Lower leg skin (tissue), 4 donors: ENCODE measurements at regions not wholly inside any gene's neighbourhood (a gene's known extent, or its start where the extent isn't known, plus 50 kb on each side); places are given as distances from the start of the nearest gene placed in this dataset.
"Not testable (repeated sequence)": the region's sequence is repeated elsewhere in the genome, so short reads cannot be mapped to it uniquely, and the experiment has no call there.

Experiments used
- DNase-seq, 2 donors: peaks; one replicate each; pipeline ENCODE4 v3.0.0-alpha.2; 2019; ENCODE audit warnings: low spot score in 2 of 2
- H3K4me3 ChIP-seq: fragments of 200-600 bp; sonication (generic); 2 replicates; pipeline ENCODE4 v1.5.1; 2017; ENCODE audit warnings: mild to moderate bottlenecking, low read depth; ENCODE audit not compliant: poor library complexity, severe bottlenecking
- POLR2A ChIP-seq, 2 donors: fragments of 450-650 bp; IDR thresholded peaks; one replicate each; pipeline ENCODE4 v1.6.1; 2016 to 2017; ENCODE audit warnings: antibody characterized with exemption in 2 of 2, mild to moderate bottlenecking in 1 of 2, moderate library complexity in 1 of 2
- WGBS, 2 donors: methylation state at CpG; one replicate each; pipeline ENCODE4 v1.1.5; 2018; 5-methylcytosine and 5-hydroxymethylcytosine counted together
- intact Hi-C: fragments of 100-400 bp; cut with DNase I; formaldehyde crosslinking; loops from one replicate; pipeline ENCODE4 v1.15.0; 2023; ENCODE audit warnings: low total_unique reads
- TF ChIP-seq, protein P1 (sequence below), 3 donors: fragments of 450-650 bp; IDR thresholded peaks; one replicate each; pipeline ENCODE4 v1.5.1; 2016; ENCODE audit warnings: antibody characterized with exemption in 3 of 3, mild to moderate bottlenecking in 3 of 3, moderate library complexity in 2 of 3

DNA sequence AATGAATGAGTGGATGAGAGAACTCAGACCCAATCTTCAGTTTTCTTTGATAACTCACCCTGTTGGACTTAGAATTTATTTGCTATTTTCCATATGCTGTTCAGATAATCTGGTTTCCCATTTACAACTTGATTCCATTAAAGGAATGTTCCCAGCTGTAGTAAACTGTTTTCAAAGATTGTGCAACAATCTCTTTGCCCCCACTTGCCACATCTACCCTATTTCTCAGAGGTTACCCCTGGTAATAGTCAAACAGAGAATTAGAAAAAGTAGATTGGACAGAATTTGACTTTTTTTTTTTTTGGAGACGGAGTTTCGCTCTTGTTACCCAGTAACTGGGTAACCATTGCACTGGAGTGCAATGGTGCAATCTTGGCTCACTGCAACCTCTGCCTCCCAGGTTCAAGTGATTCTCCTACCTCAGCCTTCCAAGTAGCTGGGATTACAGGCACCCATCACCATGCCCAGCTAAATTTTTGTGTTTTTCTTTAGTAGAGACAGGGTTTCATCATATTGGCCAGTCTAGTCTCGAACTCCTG, 93.4 kb upstream of the SIX2 start:
- DNase-seq = no peak
- WGBS, 2 donors = 93 to 96% methylated on average over 3 of the region's 3 CpGs
- intact Hi-C loops = no loop called here
- H3K4me3 ChIP-seq = no peak overlapping the region
- no peak for TF ChIP-seq POLR2A (IDR thresholded peaks at IDR 0.05)
- TF ChIP-seq, protein P1, sequence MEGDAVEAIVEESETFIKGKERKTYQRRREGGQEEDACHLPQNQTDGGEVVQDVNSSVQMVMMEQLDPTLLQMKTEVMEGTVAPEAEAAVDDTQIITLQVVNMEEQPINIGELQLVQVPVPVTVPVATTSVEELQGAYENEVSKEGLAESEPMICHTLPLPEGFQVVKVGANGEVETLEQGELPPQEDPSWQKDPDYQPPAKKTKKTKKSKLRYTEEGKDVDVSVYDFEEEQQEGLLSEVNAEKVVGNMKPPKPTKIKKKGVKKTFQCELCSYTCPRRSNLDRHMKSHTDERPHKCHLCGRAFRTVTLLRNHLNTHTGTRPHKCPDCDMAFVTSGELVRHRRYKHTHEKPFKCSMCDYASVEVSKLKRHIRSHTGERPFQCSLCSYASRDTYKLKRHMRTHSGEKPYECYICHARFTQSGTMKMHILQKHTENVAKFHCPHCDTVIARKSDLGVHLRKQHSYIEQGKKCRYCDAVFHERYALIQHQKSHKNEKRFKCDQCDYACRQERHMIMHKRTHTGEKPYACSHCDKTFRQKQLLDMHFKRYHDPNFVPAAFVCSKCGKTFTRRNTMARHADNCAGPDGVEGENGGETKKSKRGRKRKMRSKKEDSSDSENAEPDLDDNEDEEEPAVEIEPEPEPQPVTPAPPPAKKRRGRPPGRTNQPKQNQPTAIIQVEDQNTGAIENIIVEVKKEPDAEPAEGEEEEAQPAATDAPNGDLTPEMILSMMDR (IDR thresholded peaks at IDR 0.05) = no peak

DNA sequence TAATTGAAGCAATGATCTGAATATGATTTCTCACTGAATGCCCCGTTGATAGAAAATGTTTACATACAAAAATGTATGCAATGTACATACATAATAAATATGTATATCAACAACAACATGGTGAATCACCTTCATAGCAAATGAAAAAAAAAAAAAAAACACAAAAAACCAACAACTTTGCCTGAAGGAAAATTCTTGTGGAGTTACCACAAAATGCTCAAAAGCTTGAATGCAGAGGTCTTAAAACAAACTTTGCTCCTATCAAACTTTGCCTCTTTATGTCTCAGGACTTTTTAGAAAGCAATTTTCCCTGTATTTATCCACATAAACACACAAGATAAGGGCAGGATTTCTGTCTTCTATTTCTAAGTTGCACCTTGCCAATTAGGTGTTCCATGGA, 92.9 kb upstream of the SIX2 start:
- TF ChIP-seq POLR2A (IDR thresholded peaks at IDR 0.05) = no peak
- TF ChIP-seq, protein P1 (IDR thresholded peaks at IDR 0.05) = no peak
- no peak overlapping the region for H3K4me3 ChIP-seq
- no peak for DNase-seq
- WGBS, 2 donors = 51 to 61% methylated on average over 1 of the region's 1 CpG
- intact Hi-C loops = no loop called here

DNA sequence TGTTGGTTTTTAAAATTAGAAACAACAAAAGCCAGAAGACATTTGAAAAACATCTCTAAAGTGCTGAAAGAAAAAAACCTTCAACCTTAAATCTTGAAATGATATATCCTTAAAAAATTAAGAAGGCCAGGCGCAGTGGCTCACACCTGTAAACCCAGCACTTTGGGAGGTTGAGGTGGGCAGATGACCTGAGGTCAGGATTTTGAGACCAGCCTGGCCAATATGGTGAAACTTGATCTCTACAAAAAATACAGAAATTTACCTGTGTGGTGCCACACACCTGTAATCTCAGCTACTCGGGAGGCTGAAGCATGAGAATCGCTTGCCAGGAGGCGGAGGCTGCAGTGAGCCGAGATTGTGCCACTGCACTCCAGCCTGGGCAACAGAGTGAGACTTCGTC, 87.7 kb upstream of the SIX2 start:
- DNase-seq = no peak
- intact Hi-C loops = no loop called here
- 93 to 95% methylated on average over 6 of the region's 6 CpGs for WGBS, 2 donors

DNA sequence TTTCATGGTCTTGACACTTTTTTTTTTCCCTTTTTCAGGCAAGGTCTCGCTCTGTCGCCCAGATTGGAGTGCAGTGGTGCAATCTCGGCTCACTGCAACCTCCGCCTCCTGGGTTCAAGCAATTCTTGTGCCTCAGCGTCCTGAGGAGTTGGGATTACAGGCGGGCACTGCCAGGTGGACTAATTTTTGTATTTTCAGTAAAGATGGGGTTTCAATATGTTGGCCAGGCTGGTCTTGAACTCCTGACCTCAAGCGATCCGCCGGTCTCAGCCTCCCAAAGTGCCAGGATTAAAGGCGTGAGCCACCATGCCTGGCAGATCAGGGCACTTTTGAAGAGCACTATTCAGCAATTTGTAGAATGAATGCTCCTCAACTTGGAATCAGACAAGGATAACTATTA, 86.8 kb upstream of the SIX2 start:
- 94 to 98% methylated on average over 10 of the region's 10 CpGs for WGBS, 2 donors
- intact Hi-C loops, H3K4me3 ChIP-seq, DNase-seq: not testable (repeated sequence)

More for the DNA sequence above, 87.7 kb upstream of the SIX2 start:
- no peak overlapping the region for H3K4me3 ChIP-seq
- TF ChIP-seq POLR2A (IDR thresholded peaks at IDR 0.05) = no peak

DNA sequence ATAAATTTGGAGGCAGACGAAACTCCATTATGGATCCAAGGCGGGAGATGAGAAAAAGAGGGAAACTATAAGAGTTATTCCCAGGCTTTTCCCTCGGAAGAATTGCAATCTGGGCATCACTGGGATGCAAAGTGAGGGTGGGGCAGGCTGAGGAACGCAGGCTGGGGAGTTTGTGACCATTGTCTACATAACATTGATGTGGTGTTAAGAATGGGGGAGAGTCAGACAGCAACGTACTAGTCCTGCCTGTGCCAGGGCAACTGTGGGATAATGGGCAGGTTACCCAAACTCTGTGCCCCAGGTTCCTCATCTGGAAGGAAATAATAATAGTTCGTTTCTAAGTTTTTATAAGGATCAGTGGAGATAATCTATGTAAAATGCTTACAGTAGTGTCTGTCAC, 84.4 kb upstream of the SIX2 start:
- 70 to 81% methylated on average over 6 of the region's 6 CpGs for WGBS, 2 donors
- TF ChIP-seq, protein P1 (IDR thresholded peaks at IDR 0.05) = no peak
- no peak for TF ChIP-seq POLR2A (IDR thresholded peaks at IDR 0.05)
- DNase-seq = no peak
- H3K4me3 ChIP-seq = no peak overlapping the region
- intact Hi-C loops = no loop called here

DNA sequence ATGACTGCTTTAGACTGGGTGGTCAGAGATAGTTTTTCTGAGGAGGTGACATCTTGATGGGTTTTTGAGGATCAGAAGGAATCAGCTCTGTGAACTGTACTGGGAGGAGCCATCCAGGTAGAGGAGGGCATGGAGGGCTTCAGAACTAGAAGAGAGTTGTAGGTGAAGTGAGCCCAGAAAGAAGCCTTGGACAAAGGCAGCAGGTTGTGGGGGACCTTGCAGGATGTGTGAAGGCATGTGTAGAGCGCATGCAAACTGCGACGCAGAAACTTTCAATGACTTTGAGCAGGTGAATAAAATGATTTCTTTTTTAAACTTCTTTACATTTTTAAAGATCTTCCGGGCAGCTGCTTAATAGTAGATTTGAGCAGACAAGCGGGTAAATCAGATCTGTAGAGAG, 83.9 kb upstream of the SIX2 start:
- 94 to 96% methylated on average over 5 of the region's 5 CpGs for WGBS, 2 donors
- no peak for TF ChIP-seq POLR2A (IDR thresholded peaks at IDR 0.05)
- TF ChIP-seq, protein P1 (IDR thresholded peaks at IDR 0.05) = no peak
- no peak overlapping the region for H3K4me3 ChIP-seq
- intact Hi-C loops = no loop called here
- no peak for DNase-seq

DNA sequence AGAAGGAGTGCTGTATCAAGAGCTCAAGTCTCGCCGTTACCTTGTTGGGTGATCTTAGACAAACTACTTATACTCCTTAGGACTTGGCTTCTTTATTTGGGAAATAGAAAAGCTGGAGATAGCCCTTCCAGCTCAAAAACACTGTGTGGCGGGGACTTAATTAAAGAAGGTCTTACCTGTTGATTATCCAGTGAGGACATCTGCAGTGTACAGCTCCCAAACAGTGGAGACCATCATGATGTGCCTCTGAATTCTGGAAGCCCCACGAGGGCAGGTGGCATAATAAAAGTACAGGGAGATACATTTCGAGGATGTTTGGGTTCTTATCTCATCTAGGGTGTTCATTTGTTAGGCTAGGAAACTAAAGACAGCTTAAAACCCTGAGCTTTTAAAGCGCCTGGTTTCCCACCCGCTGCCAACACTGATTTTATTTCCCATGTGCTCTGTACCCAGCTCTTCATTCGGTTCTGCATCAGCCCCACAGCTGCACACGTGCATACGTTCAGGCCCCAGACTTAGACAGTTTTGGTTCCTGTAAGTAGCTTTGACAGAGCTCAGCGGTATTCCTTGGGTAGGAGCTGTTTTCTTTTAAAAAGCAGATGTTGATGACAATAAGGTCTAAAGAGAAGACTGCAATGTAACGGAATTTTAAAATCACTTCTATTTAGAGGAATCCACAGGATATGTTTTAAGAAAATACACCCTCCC, 80.5 kb upstream of the SIX2 start:
- H3K4me3 ChIP-seq = no peak overlapping the region
- no peak for DNase-seq
- 72 to 82% methylated on average over 12 of the region's 12 CpGs for WGBS, 2 donors
- TF ChIP-seq, protein P1 (IDR thresholded peaks at IDR 0.05) = no peak
- no peak for TF ChIP-seq POLR2A (IDR thresholded peaks at IDR 0.05)
- intact Hi-C loops = no loop called here
